MCF 10A (cell line): ENCODE measurements at regions not wholly inside any gene's neighbourhood (a gene's known extent, or its start where the extent isn't known, plus 50 kb on each side); places are given as distances from the start of the nearest gene placed in this dataset.

Source experiments
- BruUV-seq: library from RNA; stranded (reverse); fragments of 400-500 nt; replicated peaks from 2 replicates; lab custom pipeline; 2021; lab: Mats Ljungman, UMichigan
- CTCF ChIA-PET: fragments of 300-600 bp; sonication (Branson Sonifier 250); formaldehyde crosslinking; extraction: SDS; loops from one replicate; lab custom pipeline; 2021; ENCODE audit warnings: antibody characterized with exemption, inconsistent platforms; lab: Yijun Ruan, JAX
- POLR2A ChIA-PET: fragments of 300-600, 350-650 bp; sonication (Branson Sonifier 250); formaldehyde crosslinking; extraction: SDS; loops from one replicate; lab custom pipeline; 2020; ENCODE audit warnings: antibody characterized with exemption, inconsistent platforms; lab: Yijun Ruan, JAX
- DNase-seq: peaks from one replicate; pipeline ENCODE4 v3.0.0-alpha.2; 2018; ENCODE audit not compliant: unreplicated experiment
- H3K27ac Mint-ChIP-seq: one replicate; pipeline ENCODE4 v1.8.0; 2022; ENCODE audit warnings: mild to moderate bottlenecking, low read depth, mixed read lengths; ENCODE audit not compliant: unreplicated experiment
- H3K27me3 Mint-ChIP-seq: one replicate; pipeline ENCODE4 v1.8.0; 2022; ENCODE audit warnings: mixed read lengths; ENCODE audit not compliant: insufficient read depth, unreplicated experiment
- H3K36me3 Mint-ChIP-seq: one replicate; pipeline ENCODE4 v1.8.0; 2022; ENCODE audit warnings: mild to moderate bottlenecking, moderate library complexity, mixed read lengths; ENCODE audit not compliant: insufficient read depth, unreplicated experiment
- H3K4me1 Mint-ChIP-seq: one replicate; pipeline ENCODE4 v1.8.0; 2022; ENCODE audit warnings: mixed read lengths; ENCODE audit not compliant: insufficient read depth, unreplicated experiment
- H3K4me3 Mint-ChIP-seq: one replicate; pipeline ENCODE4 v1.8.0; 2022; ENCODE audit warnings: mild to moderate bottlenecking, moderate library complexity, mixed read lengths; ENCODE audit not compliant: unreplicated experiment
- H3K9me3 Mint-ChIP-seq: one replicate; pipeline ENCODE4 v1.8.0; 2022; ENCODE audit warnings: mixed read lengths; ENCODE audit not compliant: unreplicated experiment
- CTCF ChIP-seq: fragments of 200-600 bp; IDR thresholded peaks from one replicate; pipeline ENCODE4 v1.8.0; 2022; ENCODE audit warnings: antibody characterized with exemption, mild to moderate bottlenecking; ENCODE audit not compliant: unreplicated experiment
- intact Hi-C: fragments of 100-400 bp; cut with micrococcal nuclease; formaldehyde crosslinking; loops from 2 replicates; pipeline ENCODE4 v1.14.1; 2022

- POLR2A ChIA-PET, result no interaction called here
- DNase-seq, result no peak
- no peaks in the 10 kb centered on the region for H3K4me1 Mint-ChIP-seq
Measured at GRCh38 chr3:68139897-68140296, 485.5 kb upstream of the SUCLG2 start.

GRCh38 chr3:68136411-68136810, 482.0 kb upstream of the SUCLG2 start:
- ChIA-PET POLR2A (no interaction called here), CTCF (no interaction called here)
- peaks cover 6% of the 10 kb centered on the region for H3K36me3 Mint-ChIP-seq

More at GRCh38 chr3:68139897-68140296, 485.5 kb upstream of the SUCLG2 start:
- Mint-ChIP-seq H3K27me3 (no peaks in the 10 kb centered on the region), H3K9me3 (no peaks in the 10 kb centered on the region), H3K27ac (no peak overlapping the region), H3K4me3 (no peak overlapping the region), H3K36me3 (no peaks in the 10 kb centered on the region)
- intact Hi-C loops, result no loop called here
- no peak for TF ChIP-seq CTCF
- no TSS peak for BruUV-seq
- CTCF ChIA-PET, result no interaction called here

GRCh38 chr3:68135067-68135466, 480.7 kb upstream of the SUCLG2 start:
- Mint-ChIP-seq H3K9me3 (peaks cover 24% of the 10 kb centered on the region), H3K27me3 (no peaks in the 10 kb centered on the region), H3K4me3 (no peak overlapping the region), H3K27ac (no peak overlapping the region), H3K4me1 (no peaks in the 10 kb centered on the region), H3K36me3 (peaks cover 6% of the 10 kb centered on the region)
- intact Hi-C loops, result no loop called here
- DNase-seq, result no peak
- no peak for TF ChIP-seq CTCF
- POLR2A ChIA-PET, result no interaction called here
- no TSS peak for BruUV-seq
- CTCF ChIA-PET, result no interaction called here

More at GRCh38 chr3:68136411-68136810, 482.0 kb upstream of the SUCLG2 start:
- Mint-ChIP-seq H3K27me3 (no peaks in the 10 kb centered on the region), H3K27ac (no peak overlapping the region), H3K4me1 (no peaks in the 10 kb centered on the region), H3K9me3 (peaks cover 11% of the 10 kb centered on the region), H3K4me3 (no peak overlapping the region)
- intact Hi-C loops, result no loop called here
- no peak for DNase-seq
- no peak for TF ChIP-seq CTCF
- BruUV-seq, result no TSS peak

- H3K4me1 Mint-ChIP-seq, result no peaks in the 10 kb centered on the region
- DNase-seq, result no peak
- CTCF ChIA-PET, result interaction anchor here (0.5 to 0.6 kb wide), 2 partner anchors 462 to 1022 kb away, joined by 3 to 6 read pairs; no protein-coding TSS in a partner anchor
- peaks cover 6% of the 10 kb centered on the region for H3K36me3 Mint-ChIP-seq
- TF ChIP-seq CTCF, result no peak
- no peaks in the 10 kb centered on the region for H3K27me3 Mint-ChIP-seq
- no peak overlapping the region for H3K4me3 Mint-ChIP-seq
- BruUV-seq, result no TSS peak
- POLR2A ChIA-PET, result no interaction called here
- H3K9me3 Mint-ChIP-seq, result peaks cover 30% of the 10 kb centered on the region
- intact Hi-C loops, result no loop called here
- no peak overlapping the region for H3K27ac Mint-ChIP-seq
Measured at GRCh38 chr3:68129065-68129464, 474.7 kb upstream of the SUCLG2 start.
